Tibial artery (tissue), 4 donors: ENCODE measurements at regions not wholly inside any gene's neighbourhood (a gene's known extent, or its start where the extent isn't known, plus 50 kb on each side); places are given as distances from the start of the nearest gene placed in this dataset.

Experiments used
- DNase-seq, 2 donors: peaks; one replicate each; pipeline ENCODE4 v3.0.0-alpha.2; 2019
- H3K27ac ChIP-seq, 2 donors: fragments of 200-600 bp; sonication (generic) in 1 of 2; 1 replicate in 1 of 2; 2 replicates in 1 of 2; pipeline ENCODE4 v1.5.1; 2018 to 2019; ENCODE audit warnings: mild to moderate bottlenecking in 1 of 2
- H3K27me3 ChIP-seq, 2 donors: fragments of 200-600 bp; sonication (generic) in 1 of 2; one replicate each; pipeline versions ENCODE4 v1.5.1 to v1.6.0; 2016 to 2019
- H3K36me3 ChIP-seq, 3 donors: fragments of 200-600 bp; sonication (generic) in 2 of 3; one replicate each; pipeline ENCODE4 v1.5.1; 2016 to 2019; ENCODE audit warnings: mild to moderate bottlenecking in 2 of 3
- H3K4me1 ChIP-seq, 4 donors: fragments of 200-600 bp; sonication (generic) in 2 of 4; 1 replicate in 3 of 4; 2 replicates in 1 of 4; pipeline ENCODE4 v1.5.1; 2016 to 2019
- H3K4me3 ChIP-seq, 2 donors: fragments of 200-600 bp; sonication (generic) in 1 of 2; 1 replicate in 1 of 2; 2 replicates in 1 of 2; pipeline ENCODE4 v1.5.1; 2018 to 2019; ENCODE audit warnings: mild to moderate bottlenecking in 2 of 2
- H3K9me3 ChIP-seq, 3 donors: fragments of 200-600 bp; sonication (generic) in 1 of 3; one replicate each; pipeline ENCODE4 v1.5.1; 2016 to 2019
- intact Hi-C: fragments of 100-400 bp; cut with DNase I; formaldehyde crosslinking; loops from one replicate; pipeline ENCODE4 v1.15.0; 2023; ENCODE audit warnings: low total_unique reads
- TF ChIP-seq, protein P1 (sequence below), 2 experiments: fragments of 200-600 bp in 1 of 2; fragments of 450-650 bp in 1 of 2; IDR thresholded peaks; one replicate each; pipeline ENCODE4 v1.5.1; 2017 to 2019; ENCODE audit warnings: antibody characterized with exemption in 2 of 2, mild to moderate bottlenecking in 1 of 2, moderate library complexity in 1 of 2

DNA sequence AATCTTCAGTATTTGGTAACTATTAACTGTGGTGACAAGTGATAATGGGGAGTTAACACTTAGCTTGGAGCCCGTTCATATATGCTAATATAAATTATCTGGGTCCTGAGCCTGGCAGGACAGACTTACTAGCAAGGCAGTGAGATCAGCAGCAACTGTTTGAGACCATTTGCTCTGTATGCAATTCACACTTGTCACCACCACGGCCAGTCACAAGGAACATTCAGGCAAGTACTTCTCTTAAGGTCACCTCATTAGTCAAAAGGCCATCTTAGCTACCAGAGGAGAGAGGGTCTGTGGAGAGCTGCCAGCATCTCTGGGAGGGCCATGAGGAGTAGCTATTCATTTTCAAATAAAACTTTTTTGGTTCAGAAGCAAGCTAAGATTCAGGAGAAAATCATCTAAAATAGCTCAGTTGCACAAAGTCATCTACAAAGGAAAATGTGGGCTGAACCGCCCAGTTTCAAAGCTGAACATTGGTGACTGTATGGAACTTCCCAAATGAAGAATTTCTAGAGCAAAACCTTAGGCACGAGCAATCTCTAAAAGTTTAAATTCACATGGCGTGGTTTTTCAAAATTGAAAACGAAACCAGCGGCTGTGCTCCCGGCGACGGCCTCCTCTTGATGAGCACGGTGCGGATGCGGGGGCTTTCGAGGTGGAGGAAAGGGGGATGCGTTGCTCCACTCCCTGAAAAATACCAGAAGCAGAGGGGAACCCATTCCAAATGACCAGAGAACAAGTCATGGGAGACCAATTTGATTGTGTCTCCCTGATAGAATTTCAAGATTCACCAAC, 233.5 kb upstream of the MGMT start:
- Histone ChIP-seq H3K4me1 (no peaks in the 10 kb centered on the region), H3K4me3 (no peak overlapping the region), H3K36me3 (no peaks in the 10 kb centered on the region), H3K27me3 (peaks cover 0 to 4% of the 10 kb centered on the region in 2 donors), H3K27ac (no peak overlapping the region), H3K9me3 (no peaks in the 10 kb centered on the region)
- intact Hi-C loops: no loop called here
- DNase-seq: no peak
- TF ChIP-seq, protein P1, sequence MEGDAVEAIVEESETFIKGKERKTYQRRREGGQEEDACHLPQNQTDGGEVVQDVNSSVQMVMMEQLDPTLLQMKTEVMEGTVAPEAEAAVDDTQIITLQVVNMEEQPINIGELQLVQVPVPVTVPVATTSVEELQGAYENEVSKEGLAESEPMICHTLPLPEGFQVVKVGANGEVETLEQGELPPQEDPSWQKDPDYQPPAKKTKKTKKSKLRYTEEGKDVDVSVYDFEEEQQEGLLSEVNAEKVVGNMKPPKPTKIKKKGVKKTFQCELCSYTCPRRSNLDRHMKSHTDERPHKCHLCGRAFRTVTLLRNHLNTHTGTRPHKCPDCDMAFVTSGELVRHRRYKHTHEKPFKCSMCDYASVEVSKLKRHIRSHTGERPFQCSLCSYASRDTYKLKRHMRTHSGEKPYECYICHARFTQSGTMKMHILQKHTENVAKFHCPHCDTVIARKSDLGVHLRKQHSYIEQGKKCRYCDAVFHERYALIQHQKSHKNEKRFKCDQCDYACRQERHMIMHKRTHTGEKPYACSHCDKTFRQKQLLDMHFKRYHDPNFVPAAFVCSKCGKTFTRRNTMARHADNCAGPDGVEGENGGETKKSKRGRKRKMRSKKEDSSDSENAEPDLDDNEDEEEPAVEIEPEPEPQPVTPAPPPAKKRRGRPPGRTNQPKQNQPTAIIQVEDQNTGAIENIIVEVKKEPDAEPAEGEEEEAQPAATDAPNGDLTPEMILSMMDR (IDR thresholded peaks at IDR 0.05): no peak

DNA sequence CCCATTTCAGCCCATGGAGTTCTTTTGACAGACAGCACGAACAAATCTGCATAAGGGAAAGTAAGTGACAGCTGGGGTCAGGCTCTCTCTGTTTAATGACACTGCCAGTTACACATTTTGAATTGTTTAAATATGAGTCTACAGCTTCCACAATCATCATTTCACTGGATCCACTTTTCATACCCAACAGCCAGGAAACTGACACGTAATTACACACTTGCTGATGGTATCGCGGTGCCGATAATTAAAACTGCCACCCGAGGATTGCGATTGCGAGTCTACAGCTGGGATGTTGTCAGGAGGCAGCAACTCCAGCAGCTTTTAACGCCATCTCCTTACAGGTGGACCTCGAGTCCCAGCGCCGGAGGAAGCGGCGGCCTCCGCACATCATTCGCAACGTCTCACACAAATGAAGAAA, 230.8 kb upstream of the MGMT start:
- intact Hi-C loops: no loop called here
- Histone ChIP-seq H3K27me3 (peaks cover 0 to 6% of the 10 kb centered on the region in 2 donors), H3K4me3 (no peak overlapping the region), H3K4me1 (no peaks in the 10 kb centered on the region), H3K27ac (no peak overlapping the region), H3K9me3 (no peaks in the 10 kb centered on the region), H3K36me3 (no peaks in the 10 kb centered on the region)
- DNase-seq: no peak
- TF ChIP-seq, protein P1 (IDR thresholded peaks at IDR 0.05): no peak

DNA sequence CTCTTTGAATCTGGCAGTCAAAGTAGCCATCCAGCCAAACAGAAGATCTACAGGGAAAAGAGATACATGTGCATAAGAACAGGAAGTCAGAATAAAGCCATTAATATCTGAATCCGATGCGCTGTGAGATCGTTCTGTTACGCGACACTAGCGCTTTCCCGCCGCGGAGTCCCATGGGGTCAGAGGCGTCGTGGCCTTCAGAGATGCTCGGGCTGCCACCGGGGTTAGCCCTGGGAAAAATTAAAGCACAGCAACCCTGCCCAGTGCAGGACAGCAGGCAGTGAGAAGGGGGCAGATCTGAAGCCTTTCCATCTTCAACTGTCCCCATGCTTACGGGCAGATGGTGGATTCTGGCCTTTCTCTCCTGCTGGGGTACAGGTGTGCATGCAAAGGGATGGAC, 225.6 kb upstream of the MGMT start:
- Histone ChIP-seq H3K4me3 (no peak overlapping the region), H3K36me3 (no peaks in the 10 kb centered on the region), H3K4me1 (no peaks in the 10 kb centered on the region), H3K27ac (no peak overlapping the region), H3K9me3 (no peaks in the 10 kb centered on the region), H3K27me3 (peaks cover 0 to 9% of the 10 kb centered on the region in 2 donors)
- TF ChIP-seq, protein P1 (IDR thresholded peaks at IDR 0.05): no peak
- no peak for DNase-seq
- intact Hi-C loops: loop anchor here (5.0 kb wide), 1 partner anchor 256 kb away; no protein-coding TSS in a partner anchor

DNA sequence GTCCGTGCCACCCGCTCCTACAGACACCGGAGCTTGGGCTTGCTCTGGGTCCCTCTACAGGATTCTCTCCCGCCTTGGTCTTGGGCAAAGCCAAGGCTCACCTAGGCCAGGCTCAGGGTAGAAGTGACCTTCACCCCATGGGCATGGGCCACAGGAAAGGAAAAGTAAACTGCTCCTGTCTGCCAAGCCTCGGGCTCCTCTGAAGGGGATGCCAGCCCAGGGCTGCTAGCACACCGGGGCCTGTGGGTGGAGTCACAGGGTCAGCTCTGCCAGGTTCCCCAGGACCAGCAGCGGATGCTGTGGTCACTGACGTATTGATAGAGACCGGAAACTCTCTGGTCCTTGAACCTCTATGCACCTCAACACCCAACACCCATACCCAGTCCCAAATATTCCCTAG, 222.7 kb upstream of the MGMT start:
- Histone ChIP-seq H3K36me3 (no peaks in the 10 kb centered on the region), H3K27me3 (peaks cover 0 to 5% of the 10 kb centered on the region in 2 donors), H3K4me1 (no peaks in the 10 kb centered on the region), H3K4me3 (no peak overlapping the region), H3K27ac (no peak overlapping the region), H3K9me3 (no peaks in the 10 kb centered on the region)
- DNase-seq: no peak
- TF ChIP-seq, protein P1 (IDR thresholded peaks at IDR 0.05): no peak
- intact Hi-C loops: loop anchor here (5.0 kb wide), 1 partner anchor 253 kb away; no protein-coding TSS in a partner anchor

DNA sequence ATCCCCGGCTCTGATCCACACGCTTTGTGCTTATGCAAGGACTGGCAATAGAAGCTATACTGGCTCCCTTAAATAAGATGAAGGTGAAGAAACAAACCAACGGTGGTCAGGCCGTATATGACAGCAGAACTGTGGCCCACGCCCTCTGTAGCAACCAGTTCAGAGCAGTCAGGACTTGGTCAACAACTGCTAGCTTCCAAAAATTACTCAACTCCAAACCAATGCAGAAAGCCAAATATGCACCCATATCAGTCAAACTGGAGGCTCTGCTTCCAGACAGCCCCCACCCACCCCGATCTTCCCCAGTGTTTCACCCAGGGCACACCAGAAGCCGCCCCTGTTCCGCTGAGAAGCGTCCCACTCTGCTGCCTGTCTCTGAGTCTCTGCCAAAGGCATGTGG, 222.3 kb upstream of the MGMT start:
- intact Hi-C loops: loop anchor here (5.0 kb wide), 1 partner anchor 253 kb away; no protein-coding TSS in a partner anchor

More for the DNA sequence above, 222.3 kb upstream of the MGMT start:
- H3K4me3 ChIP-seq: no peak overlapping the region
- TF ChIP-seq, protein P1 (IDR thresholded peaks at IDR 0.05): no peak
- no peak for DNase-seq
- no peaks in the 10 kb centered on the region for H3K9me3 ChIP-seq
- H3K36me3 ChIP-seq: no peaks in the 10 kb centered on the region
- peaks cover 0 to 3% of the 10 kb centered on the region in 2 donors for H3K27me3 ChIP-seq
- no peaks in the 10 kb centered on the region for H3K4me1 ChIP-seq
- no peak overlapping the region for H3K27ac ChIP-seq
